GM19351 (cell line): ENCODE measurements at regions not wholly inside any gene's neighbourhood (a gene's known extent, or its start where the extent isn't known, plus 50 kb on each side); places are given as distances from the start of the nearest gene placed in this dataset.
"Not testable (repeated sequence)": the region's sequence is repeated elsewhere in the genome, so short reads cannot be mapped to it uniquely, and the experiment has no call there.

ENCODE experiments used
- ATAC-seq: cut with Tn5 transposase; IDR thresholded peaks from one replicate; pipeline ENCODE4 v1.9.1; 2021; ENCODE audit warnings: mild to moderate bottlenecking, moderate library complexity; ENCODE audit not compliant: unreplicated experiment

DNA sequence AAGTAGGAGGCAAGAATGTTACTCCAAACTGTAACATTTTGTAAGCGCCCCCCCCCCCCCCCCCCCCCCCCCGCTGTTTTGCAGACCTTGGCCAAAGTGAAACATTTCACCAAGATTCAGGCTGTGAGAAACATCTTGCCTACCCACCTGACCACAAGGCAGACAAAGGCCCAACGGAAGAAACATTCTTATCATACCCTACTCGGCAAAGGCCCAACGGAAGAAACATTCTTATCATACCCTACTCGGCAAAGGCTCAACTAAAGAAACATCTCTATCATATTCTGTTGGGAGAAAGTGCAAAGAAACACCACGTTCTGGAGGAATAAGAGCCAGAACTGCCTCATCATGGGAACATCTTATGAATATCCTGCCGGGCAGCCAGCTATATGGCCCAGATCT is 117.1 kb downstream of the JRKL start:
- ATAC-seq = no peak

DNA sequence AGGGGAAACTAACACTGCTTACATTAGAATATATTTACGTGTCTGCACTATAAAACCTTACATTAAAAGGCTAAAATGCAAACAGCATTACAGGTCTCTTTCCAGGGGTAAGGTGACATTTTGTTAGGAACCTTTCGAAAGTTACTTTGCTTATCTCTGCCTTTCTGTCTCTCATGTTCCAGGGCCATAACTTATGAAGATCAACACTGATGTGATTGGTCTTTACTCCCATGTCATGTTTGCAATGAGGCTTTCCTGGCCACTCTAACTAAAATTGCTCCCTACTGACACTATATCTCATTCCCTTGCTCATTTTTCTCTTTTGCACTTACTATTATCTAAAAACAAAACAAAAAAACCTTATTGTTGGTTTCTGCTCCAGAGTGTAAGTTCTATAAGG is 119.0 kb downstream of the JRKL start:
- ATAC-seq = no peak

DNA sequence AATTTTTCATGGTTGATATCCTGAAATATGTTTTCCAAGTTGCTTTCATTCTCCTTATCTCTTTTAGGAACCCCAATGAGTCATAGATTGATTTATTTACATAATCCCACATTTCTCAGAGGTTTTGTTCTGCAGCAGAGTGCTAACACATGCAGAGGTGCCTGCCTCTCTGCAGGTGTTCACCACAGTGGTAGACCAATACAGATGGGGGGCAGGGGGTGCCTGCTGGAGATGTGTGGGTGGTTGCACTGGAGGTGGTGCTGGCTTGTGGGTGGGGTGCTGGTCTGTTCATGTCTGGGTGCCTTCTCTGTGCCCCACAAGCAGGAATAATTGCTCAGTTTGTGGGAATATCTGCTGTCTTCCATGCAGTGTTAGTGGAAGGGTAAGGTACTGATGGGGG is 131.1 kb downstream of the JRKL start:
- no peak for ATAC-seq

DNA sequence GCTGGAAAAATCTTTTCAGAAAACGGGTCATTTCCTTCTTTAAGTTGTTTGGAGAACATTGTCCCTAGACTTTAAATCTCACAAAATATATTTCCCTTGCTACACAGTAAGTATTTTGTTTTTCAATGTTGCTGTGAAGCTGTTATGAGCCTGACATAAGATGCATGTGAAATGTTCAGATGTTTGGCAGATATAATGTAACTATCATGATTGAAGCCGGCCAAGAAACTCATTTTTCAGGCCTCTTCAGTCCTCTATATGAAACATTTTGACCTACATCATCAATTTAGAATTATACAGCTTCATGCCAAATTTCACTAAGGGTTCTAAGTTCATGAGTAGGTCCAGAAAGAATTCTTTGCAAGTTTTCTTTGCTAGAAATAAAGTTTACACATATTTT is 133.8 kb downstream of the JRKL start:
- no peak for ATAC-seq

DNA sequence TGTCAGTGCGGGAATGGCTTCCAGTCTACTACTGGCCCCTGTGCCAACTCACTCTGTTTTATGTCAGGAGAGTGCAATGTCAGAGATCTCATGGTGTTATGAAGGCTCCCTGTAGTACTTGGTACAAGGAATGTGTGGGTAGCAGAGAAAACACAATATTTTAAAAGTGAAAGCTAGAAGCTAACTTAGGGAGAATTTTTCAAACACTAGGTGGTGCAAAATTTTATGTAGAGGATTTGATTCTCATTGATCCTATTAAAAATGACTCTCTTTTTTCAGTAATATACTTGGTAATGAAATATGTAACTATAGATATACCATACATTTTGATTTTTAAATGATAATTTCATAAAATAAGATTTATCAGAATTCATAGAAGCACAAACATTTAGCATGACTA is 134.7 kb downstream of the JRKL start:
- ATAC-seq = no peak

DNA sequence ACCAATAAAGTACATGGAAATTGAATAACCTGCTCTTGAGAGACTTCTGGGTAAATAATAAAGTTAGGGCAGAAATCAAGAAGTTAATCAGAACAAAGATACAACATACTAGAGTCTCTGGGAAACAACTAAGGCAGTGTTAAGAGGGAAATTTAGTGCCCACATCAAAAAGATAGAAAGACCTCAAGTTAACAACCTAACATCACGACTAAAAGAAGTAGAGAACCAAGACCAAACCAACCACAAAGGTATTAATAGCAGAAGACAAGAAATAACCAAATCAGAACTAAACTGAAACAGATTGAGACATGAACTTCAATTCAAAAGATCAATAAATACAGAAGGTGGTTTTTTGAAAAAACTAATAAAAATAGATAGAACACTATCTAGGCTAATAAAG is 140.7 kb downstream of the JRKL start:
- ATAC-seq = no peak

DNA sequence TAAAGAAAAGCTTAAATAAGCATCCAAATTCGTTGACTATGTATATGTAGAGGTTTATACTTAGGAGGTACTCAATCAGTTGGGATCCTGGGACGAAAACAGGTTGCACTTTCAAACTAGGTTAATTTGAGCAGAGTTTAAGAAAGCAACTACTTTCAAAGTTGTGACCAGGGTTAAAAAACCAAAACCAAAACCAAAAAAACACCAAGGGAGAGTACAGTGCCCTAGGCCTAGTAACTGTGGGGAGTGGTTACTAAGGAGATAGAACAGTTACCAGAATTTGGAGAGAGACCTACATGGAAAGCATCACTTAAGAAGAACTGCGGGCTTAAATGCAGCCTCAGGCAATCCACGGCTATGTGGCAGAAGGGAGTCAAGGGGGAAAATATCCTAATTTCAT is 148.3 kb downstream of the JRKL start:
- peak; percentile 68 for ATAC-seq

DNA sequence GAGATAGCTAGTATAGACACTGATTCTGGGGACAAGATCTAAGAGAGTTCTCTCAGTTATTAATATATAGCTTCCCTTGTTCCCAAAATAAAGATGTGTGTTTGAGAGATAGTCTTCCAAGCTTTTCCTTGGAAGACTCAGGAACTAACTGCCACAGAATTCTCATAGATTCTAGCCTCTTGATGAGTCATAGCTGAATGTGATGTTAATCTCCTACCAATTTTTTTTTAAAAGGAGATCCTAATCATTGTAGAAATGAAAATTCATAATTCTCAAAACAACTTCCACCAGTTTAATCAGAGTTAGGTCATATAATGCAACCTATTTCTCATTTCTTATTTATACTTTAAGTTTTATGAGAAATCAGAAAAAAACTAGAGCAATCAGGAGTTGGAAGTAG is 148.8 kb downstream of the JRKL start:
- ATAC-seq = no peak

DNA sequence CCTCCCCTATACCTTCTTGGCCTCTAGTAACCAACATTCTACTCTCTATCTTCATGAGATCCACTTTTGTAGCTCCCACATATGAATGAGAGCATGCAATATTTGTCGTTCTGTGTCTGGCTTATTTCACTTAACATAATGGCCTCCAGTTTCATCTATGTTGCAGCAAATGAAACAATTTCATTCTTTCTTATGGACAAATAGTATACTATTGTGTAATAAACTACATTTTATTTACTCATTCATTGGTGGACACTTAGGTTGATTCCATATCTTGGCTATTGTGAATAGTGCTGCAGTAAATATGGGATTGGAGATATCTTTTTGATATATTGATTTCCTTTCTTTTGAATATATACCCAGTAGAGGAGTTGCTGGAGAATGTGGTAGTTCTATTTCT is 151.1 kb downstream of the JRKL start:
- no peak for ATAC-seq

DNA sequence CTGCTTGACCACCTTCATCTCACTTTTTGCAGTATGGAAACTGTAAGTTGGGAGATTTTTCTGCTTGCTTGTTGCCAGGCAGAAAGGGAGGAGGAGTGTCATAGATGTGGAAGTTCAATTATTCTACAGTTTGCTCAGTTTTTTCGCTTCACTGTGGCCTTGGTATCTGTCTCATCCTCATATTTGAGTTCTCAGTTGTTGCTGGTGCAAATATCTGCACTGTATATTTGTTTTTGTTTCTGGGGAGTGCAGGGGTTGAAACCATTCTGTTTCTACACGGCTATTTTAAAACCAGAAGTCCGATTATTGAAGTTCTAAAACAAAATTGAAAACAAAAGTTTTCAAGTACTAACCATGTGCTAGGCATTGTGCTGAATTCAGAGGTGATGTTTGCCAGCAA is 153.4 kb downstream of the JRKL start:
- no peak for ATAC-seq

DNA sequence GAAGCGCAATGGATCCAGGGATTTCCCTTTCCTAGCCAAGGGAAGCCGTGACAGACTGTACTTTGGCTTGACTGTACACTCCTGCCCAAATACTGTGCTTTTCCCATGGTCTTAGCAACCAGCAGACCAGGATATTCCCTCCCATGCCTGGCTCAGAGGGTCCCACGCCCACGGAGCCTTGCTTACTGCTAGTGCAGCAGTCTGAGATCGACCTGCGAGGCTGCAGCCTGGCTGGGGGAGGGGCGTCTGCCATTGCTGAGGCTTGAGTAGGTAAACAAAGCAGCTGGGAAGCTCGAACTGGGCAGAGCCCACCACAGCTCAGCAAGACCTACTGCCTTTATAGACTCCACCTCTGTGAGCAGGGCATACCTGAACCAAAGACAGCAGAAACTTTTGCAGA is 155.4 kb downstream of the JRKL start:
- not testable (repeated sequence) for ATAC-seq

DNA sequence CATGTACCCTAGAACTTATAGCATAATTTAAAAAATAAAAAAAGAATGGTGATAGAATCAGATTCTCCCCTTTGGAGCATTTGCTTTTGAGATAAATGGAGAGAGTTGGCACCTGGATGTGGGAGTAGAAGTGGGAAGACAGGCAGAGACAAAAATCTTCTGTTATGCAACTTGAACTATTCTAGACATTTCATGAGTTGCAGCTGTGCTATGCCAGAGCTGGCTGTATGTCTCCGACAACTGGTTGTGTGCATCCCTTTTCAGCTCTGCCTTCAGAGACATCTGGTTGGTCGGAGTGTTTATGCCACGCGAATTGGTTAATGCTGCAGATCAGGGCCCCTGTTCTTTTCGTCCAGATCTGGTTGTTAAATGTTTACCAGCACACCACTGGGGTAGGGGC is 161.3 kb downstream of the JRKL start:
- no peak for ATAC-seq

DNA sequence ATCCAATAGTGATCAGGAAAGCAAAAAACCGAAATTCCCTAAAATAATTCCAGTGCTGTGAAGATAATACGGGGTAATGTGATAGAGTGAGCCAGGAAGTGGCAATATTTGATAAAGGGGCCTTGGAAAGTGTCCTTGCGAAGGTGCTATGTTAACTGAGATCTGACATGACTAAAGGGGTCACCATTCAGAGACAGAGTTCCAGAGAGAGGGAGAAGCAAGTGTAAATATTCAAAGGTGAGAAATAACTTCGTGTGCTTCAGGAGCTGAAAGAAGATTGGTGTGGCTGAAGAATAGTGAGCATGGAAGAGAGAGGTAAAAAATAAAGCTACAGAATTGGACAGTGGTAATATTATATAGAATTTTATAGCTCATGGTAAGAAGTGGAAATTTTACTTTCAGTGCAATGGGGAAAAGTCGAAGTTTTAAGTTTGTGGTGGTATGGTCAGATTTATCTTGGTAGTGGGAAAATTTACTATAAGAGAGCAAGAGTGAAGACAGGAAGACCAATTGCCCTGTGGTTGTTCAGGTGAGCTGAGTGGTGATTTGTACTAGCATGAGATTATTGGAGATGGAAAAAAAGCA is 164.5 kb downstream of the JRKL start:
- no peak for ATAC-seq

DNA sequence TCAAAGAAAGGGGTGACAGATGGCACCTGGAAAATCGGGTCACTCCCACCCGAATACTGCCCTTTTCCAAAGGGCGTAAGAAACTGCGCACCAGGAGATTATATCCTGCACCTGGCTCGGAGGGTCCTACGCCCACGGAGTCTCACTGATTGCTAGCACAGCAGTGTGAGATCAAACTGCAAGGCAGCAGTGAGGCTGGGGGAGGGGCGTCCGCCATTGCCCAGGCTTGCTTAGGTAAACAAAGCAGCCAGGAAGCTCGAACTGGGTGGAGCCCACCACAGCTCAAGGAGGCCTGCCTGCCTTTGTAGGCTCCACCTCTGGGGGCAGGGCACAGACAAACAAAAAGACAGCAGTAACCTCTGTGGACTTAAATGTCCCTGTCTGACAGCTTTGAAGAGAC is 166.0 kb downstream of the JRKL start:
- ATAC-seq = not testable (repeated sequence)

DNA sequence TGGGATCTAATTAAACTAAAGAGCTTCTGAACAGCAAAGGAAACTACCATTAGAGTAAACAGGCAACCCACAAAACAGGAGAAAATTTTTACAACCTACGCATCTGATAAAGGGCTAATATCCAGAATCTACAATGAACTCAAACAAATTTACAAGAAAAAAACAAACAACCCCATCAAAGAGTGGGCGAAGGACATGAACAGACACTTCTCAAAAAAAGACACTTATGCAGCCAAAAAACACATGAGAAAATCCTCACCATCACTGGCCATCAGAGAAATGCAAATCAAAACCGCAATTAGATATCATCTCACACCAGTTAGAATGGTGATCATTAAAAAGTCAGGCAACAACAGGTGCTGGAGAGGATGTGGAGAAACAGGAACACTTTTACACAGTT is 170.9 kb downstream of the JRKL start:
- not testable (repeated sequence) for ATAC-seq

DNA sequence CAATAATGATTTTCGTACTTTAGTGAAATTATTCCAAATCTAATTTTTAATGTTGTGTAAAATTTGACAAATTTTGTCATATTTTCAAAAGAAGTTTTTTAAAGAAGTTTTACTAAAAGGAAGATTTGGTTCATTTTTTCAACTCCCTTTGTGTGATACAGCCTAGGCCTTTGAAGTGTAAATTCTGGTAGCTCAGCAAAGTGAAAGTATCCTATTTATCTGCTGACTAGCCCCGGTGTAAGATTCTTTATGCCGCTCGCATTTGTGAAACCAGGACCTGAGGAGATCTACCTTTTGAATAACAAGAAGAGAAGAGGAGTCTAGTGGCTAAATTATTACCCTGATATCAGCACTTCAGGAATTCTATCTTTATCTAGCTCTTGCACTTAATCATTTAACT is 177.4 kb downstream of the JRKL start:
- no peak for ATAC-seq

DNA sequence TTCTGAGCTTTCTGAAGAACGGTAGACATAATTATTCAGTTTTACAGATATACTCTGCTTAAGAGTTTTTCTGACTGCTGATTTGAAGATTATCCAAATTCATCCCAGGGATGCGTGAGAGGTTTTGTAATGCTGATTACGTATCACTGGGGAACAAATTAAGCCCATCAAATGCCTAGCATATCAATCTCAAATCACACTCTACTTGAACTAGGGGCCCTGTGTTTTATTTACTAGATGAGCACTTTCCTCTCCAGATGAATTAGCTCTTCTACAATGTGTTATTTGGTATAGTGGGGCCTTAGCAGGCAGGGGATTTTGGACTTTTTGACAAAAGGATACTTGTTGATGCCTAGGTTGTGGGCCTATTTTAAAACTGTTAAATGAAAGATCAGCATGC is 177.9 kb downstream of the JRKL start:
- no peak for ATAC-seq

DNA sequence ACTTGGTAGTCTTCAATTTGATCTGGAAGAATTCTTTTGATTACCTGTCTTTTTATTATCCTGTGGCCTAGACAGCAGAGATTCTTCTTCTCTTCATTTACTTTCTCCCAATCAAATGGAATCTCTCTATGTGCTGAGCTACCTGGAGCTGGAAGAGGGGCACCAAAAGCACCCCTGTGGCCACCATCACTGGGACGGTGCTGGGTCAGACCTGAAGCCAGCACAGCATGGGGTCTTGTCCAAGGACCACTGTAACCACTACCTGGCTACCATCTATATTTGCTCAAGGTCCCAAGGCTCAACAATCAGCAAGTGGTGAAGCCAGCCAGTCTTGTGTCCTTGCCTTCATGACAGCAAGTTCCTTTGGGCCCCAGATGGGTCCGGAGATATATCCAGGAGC is 186.6 kb downstream of the JRKL start:
- no peak for ATAC-seq

DNA sequence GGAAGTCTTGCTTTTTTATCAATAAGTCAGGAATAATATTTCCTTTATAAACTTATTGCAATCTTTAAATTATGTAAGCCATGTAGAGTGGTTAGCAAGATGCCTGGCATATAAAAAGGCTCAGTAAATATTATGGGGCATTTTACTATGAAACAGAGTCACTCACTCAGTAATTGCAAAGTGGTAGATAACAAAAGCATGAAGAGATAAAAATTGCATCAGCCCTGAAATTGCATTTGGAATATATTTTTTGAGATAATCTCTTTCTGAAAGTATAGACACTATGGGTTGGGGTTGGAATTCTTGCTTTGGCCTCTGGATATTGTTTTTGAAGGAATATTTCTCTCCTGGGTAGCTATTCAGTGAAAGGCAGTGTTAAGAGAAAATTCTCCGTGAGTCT is 188.6 kb downstream of the JRKL start:
- no peak for ATAC-seq

DNA sequence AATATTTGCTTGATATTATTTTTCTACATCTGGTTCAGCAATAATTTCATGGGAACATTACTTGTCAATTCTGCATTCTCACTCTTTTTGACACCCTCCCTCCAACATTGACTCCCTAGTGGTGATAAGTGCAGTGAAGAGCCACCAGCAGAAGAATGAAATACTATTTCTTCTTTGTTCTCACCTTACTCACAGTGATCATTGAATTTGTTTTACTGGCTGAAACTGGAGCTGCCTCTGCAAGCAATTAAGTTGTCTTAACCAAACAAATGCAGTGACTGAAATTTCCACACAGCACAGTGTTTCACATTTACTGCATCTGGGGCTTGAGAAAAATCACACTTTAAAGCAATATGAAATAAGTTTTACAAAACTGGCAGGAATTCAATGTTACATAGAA is 189.8 kb downstream of the JRKL start:
- no peak for ATAC-seq

DNA sequence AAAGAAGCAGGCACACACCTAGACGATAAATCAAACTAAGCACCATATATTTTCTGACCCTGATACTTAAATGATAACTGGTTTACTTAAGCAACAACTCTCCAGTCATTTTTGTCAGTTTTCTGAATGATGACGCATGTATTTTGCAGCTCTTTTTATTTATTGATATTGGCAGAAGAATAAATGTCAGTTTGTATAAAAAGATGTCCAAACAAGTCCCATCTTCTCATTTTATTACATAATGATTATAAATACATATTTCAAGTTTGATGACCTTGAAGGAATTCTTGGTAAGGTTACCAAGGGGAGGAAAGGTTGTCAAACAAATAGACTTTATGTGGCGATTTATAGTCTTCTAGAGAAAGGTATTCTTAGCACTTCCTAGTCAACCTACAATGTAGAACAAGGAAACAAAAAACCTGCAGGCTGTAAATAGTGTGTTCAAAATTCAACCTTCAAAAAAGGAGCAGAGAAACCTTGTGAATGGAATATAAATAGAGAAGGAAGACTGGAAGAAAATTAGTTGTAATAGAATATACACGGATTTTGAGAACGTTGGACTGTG is 190.7 kb downstream of the JRKL start:
- ATAC-seq = no peak

DNA sequence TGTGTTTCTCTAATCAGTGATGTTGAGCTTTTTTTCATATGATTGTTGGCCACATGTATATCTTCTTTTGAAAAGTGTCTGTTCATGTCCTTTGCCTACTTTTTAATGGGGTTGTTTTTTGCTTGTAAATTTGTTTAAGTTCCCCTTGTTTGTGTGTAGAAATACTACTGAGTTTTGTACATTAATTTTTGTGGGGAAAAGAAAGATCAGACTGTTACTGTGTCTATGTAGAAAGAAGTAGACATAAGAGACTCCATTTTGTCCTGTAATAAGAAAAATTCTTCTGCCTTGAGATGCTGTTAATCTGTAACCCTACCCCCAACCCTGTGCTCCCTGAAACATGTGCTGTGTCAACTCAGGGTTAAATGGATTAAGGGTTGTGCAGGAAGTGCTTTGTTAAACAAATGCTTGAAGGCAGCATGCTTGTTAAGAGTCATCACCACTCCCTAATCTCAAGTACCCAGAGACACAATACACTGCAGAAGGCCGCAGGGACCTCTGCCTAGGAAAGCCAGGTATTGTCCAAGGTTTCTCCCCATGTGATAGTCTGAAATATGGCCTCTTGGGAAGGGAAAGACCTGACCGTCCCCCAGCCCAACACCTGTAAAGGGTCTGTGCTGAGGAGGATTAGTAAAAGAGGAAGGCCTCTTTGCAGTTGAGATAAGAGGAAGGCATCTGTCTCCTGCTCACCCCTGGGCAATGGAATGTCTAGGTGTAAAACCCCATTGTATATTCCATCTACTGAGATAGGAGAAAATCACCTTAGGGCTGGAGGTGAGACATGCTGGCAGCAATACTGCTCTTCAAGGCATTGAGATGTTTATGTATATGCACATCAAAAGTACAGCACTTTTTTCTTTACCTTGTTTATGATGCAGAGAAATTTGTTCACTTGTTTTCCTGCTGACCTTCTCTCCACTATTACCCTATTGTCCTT is 196.4 kb downstream of the JRKL start:
- not testable (repeated sequence) for ATAC-seq
